ENCODE measurements at regions not wholly inside any gene's neighbourhood (a gene's known extent, or its start where the extent isn't known, plus 50 kb on each side); places are given as distances from the start of the nearest gene placed in this dataset.

DNA sequence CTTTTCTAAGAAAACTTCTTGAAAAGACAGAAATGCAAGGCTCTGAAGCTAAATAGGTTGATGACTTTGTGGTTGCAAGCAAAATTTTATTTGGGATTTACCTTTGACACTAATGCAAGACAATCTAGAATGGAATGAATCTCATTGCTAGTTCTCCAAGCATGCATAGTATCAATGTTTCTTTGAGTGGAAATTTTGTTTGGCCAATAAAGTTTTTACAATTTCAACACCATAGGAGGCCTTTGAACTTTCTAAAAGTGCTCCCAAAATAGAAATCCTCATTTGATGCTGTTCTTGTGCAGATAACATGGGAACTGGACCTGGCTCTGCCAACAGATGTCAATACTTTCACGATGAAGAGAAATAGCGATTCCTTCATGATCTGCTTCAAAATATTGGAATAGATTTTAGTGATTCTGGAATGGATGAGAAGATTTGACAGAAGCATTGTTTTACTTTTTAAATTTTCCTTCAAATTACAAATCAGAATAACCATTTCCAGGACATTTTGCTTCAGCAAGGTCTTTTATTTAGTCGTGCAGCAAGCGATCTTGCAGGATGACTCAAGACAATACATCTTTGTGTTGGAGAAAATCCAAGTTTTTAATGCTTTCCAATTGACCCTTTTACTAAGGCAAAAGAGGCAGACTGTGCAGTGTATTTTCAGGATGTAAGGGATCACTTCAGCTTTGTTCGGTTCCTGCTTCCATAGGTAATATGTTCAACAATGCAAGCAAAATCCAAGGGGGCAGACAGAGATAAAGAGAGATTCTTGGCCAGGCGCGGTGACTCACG lies 51.7 kb upstream of the OTUD4 start:
- TF ChIP-seq, protein P1, sequence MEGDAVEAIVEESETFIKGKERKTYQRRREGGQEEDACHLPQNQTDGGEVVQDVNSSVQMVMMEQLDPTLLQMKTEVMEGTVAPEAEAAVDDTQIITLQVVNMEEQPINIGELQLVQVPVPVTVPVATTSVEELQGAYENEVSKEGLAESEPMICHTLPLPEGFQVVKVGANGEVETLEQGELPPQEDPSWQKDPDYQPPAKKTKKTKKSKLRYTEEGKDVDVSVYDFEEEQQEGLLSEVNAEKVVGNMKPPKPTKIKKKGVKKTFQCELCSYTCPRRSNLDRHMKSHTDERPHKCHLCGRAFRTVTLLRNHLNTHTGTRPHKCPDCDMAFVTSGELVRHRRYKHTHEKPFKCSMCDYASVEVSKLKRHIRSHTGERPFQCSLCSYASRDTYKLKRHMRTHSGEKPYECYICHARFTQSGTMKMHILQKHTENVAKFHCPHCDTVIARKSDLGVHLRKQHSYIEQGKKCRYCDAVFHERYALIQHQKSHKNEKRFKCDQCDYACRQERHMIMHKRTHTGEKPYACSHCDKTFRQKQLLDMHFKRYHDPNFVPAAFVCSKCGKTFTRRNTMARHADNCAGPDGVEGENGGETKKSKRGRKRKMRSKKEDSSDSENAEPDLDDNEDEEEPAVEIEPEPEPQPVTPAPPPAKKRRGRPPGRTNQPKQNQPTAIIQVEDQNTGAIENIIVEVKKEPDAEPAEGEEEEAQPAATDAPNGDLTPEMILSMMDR (IDR thresholded peaks at IDR 0.05), result no peak

DNA sequence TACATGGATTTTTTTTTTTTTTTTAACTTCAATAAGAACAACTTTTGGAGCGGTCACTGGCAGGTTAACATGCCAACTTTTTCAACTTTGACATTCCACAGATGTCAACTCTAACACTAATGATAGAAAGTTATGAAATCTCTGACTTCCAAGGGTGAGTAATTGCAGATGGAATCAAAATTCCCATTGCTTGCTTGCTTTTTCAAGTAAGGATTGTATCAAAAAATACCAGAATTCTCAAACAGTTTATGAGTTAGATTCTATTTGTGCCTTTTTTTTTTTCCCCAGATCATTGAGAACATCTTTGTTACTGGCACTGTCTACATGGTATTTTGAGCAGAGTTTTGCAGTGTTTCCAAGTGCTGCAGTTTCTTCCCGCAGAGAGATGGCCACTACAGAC lies 50.3 kb upstream of the OTUD4 start:
- TF ChIP-seq, protein P1 (IDR thresholded peaks at IDR 0.05), result no peak

All from LNCAP (cell line).